ENCODE measurements at regions not wholly inside any gene's neighbourhood (a gene's known extent, or its start where the extent isn't known, plus 50 kb on each side); places are given as distances from the start of the nearest gene placed in this dataset.

- no peaks in the 10 kb centered on the region for H3K4me1 ChIP-seq (ENCODE audit: control insufficient read depth in 1 of 2, insufficient read depth in 2 of 2, low read length in 2 of 2)
- no peak overlapping the region for H3K4me3 ChIP-seq (replicated peaks in 1 of 2; ENCODE audit: low read depth in 1 of 2, low read length in 2 of 2)
- no peak overlapping the region for H3K27ac ChIP-seq (ENCODE audit: low read depth, low read length)
- no peak for ATAC-seq
- no peaks in the 10 kb centered on the region for H3K79me2 ChIP-seq (ENCODE audit: insufficient read depth, low read length)
- H3K27me3 ChIP-seq (ENCODE audit: insufficient read depth, low read length), result no peaks in the 10 kb centered on the region
- ChIA-PET POLR2A (no interaction called here), RAD21 (ENCODE audit: low non-redundant PET in 1 of 2, low total read pairs in 2 of 2, uncharacterized antibody in 2 of 2, unreplicated experiment in 2 of 2) (no interaction called here), CTCF (no interaction called here)
- no peak for DNase-seq (ENCODE audit: low read depth, low spot score)
- TF ChIP-seq CTCF (IDR thresholded peaks at IDR 0.05 in 2 of 3, conservative IDR thresholded peaks at IDR 0.05 in 1 of 3; ENCODE audit: borderline replicate concordance in 1 of 3, insufficient read depth in 1 of 3, low read depth in 2 of 3, low read length in 2 of 3) (no peak), RAD21 (IDR thresholded peaks at IDR 0.05; ENCODE audit: low read depth) (no peak), JUND (IDR thresholded peaks at IDR 0.05) (no peak), EGR1 (IDR thresholded peaks at IDR 0.05; ENCODE audit: low read depth) (no peak), POLR2AphosphoS5 (IDR thresholded peaks at IDR 0.05; ENCODE audit: low read depth, low read length) (no peak), ZBTB33 (IDR thresholded peaks at IDR 0.05; ENCODE audit: extremely low read depth, insufficient replicate concordance, low read length) (no peak), POLR2A (IDR thresholded peaks at IDR 0.05; ENCODE audit: borderline replicate concordance, extremely low read depth, insufficient read depth, insufficient read length) (no peak), ZNF274 (IDR thresholded peaks at IDR 0.05; ENCODE audit: low read depth, low read length) (no peak), SRF (IDR thresholded peaks at IDR 0.05; ENCODE audit: low read depth) (no peak), EZH2phosphoT487 (IDR thresholded peaks at IDR 0.05; ENCODE audit: borderline replicate concordance) (no peak), YY1 (IDR thresholded peaks at IDR 0.05; ENCODE audit: extremely low read depth, insufficient replicate concordance, low read depth, low read length) (no peak), TCF7L2 (IDR thresholded peaks at IDR 0.05; ENCODE audit: borderline replicate concordance, extremely low read depth, insufficient read depth, insufficient read length) (no peak), CEBPB (IDR thresholded peaks at IDR 0.05; ENCODE audit: low read depth) (no peak), FOSL1 (IDR thresholded peaks at IDR 0.05; ENCODE audit: low read depth) (no peak), ELF1 (IDR thresholded peaks at IDR 0.05; ENCODE audit: borderline replicate concordance, low read depth) (no peak), CBX3 (IDR thresholded peaks at IDR 0.05; ENCODE audit: low read depth) (no peak), SIN3A (IDR thresholded peaks at IDR 0.05; ENCODE audit: low read depth) (no peak), ZFX (IDR thresholded peaks at IDR 0.05) (no peak), SP1 (IDR thresholded peaks at IDR 0.05; ENCODE audit: low read depth) (no peak), REST (IDR thresholded peaks at IDR 0.05; ENCODE audit: low read depth) (no peak)
- no peaks in the 10 kb centered on the region for H3K9me2 ChIP-seq (ENCODE audit: insufficient read depth)
- H3K36me3 ChIP-seq (ENCODE audit: control insufficient read depth in 1 of 2, insufficient read depth in 2 of 2, low read length in 2 of 2), result no peaks in the 10 kb centered on the region
- H3K4me2 ChIP-seq (ENCODE audit: low read length), result no peak overlapping the region
- intact Hi-C loops (cut with micrococcal nuclease), result no loop called here
- H2AFZ ChIP-seq (ENCODE audit: low read depth, low read length, poor library complexity, severe bottlenecking), result no peak overlapping the region
- no TSS peak for BruUV-seq (replicated peaks)
- no peaks in the 10 kb centered on the region for H3K9me3 ChIP-seq (ENCODE audit: control insufficient read depth in 1 of 2, insufficient read depth in 1 of 2, low read depth in 1 of 2, low read length in 2 of 2)
- H4K20me1 ChIP-seq (ENCODE audit: insufficient read depth), result no peaks in the 10 kb centered on the region
- no peak overlapping the region for H3K9ac ChIP-seq (ENCODE audit: low read length)
Measured at GRCh38 chr2:150693556-150693955, 206.1 kb upstream of the RND3 start.
